ENCODE measurements at regions not wholly inside any gene's neighbourhood (a gene's known extent, or its start where the extent isn't known, plus 50 kb on each side); places are given as distances from the start of the nearest gene placed in this dataset.

DNA sequence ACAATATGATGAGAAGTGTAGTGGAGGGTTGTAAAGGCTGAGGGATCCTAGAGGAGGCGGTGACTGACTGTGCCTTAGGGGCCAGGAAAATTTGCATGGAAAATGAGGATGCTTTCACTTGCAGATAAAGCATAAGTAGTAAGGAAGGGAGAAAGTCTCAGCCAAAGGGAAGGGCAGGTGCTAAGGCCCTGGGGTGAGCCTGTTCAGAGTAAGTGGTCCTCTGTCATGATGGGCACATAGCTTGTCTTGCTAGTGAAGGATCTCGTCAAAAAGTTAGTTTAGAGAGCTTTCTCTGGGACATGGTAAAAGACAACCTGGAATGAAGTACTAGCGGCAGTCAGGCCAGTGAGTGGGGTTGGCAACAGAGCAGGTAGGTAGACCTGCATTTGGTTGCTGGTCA is 75.4 kb upstream of the CPLX2 start:
- TF ChIP-seq, protein P1, sequence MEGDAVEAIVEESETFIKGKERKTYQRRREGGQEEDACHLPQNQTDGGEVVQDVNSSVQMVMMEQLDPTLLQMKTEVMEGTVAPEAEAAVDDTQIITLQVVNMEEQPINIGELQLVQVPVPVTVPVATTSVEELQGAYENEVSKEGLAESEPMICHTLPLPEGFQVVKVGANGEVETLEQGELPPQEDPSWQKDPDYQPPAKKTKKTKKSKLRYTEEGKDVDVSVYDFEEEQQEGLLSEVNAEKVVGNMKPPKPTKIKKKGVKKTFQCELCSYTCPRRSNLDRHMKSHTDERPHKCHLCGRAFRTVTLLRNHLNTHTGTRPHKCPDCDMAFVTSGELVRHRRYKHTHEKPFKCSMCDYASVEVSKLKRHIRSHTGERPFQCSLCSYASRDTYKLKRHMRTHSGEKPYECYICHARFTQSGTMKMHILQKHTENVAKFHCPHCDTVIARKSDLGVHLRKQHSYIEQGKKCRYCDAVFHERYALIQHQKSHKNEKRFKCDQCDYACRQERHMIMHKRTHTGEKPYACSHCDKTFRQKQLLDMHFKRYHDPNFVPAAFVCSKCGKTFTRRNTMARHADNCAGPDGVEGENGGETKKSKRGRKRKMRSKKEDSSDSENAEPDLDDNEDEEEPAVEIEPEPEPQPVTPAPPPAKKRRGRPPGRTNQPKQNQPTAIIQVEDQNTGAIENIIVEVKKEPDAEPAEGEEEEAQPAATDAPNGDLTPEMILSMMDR (IDR thresholded peaks at IDR 0.05): no peak
- no peak for TF ChIP-seq POLR2A (IDR thresholded peaks at IDR 0.05)
